ENCODE measurements at regions not wholly inside any gene's neighbourhood (a gene's known extent, or its start where the extent isn't known, plus 50 kb on each side); places are given as distances from the start of the nearest gene placed in this dataset.

- Histone ChIP-seq H4K20me1 (ENCODE audit: insufficient read depth, low read length) (no peaks in the 10 kb centered on the region), H2AK5ac (ENCODE audit: low read depth, low read length) (no peak overlapping the region), H3K9me3 (ENCODE audit: control insufficient read depth, insufficient read depth, low read length) (no peaks in the 10 kb centered on the region), H3K14ac (replicated peaks; ENCODE audit: low read depth, low read length) (no peak overlapping the region), H3K9ac (ENCODE audit: low read depth, low read length) (no peak overlapping the region), H2BK5ac (ENCODE audit: low read depth, low read length, poor library complexity, severe bottlenecking) (no peak overlapping the region), H3K56ac (ENCODE audit: extremely low read depth, insufficient read depth, low read length) (no peak overlapping the region), H3K27me3 (ENCODE audit: control insufficient read depth, insufficient read depth, low read length) (no peaks in the 10 kb centered on the region), H2AK9ac (replicated peaks; ENCODE audit: low read depth, low read length, poor library complexity) (no peak overlapping the region), H3K79me1 (ENCODE audit: low read depth in 1 of 2, low read length in 2 of 2) (no peaks in the 10 kb centered on the region), H4K91ac (ENCODE audit: insufficient read depth, low read depth, low read length) (no peak overlapping the region), H3K27ac (ENCODE audit: insufficient read depth, low read length) (no peak overlapping the region), H3K9me1 (ENCODE audit: insufficient read depth, low read length) (no peaks in the 10 kb centered on the region), H4K8ac (ENCODE audit: low read depth in 2 of 2, low read length in 2 of 2) (no peak overlapping the region), H3K4me2 (ENCODE audit: low read depth, low read length) (no peak overlapping the region), H4K5ac (ENCODE audit: low read depth, low read length) (no peak overlapping the region), H3K4me3 (ENCODE audit: insufficient read depth, low read depth, low read length) (no peak overlapping the region), H3K18ac (ENCODE audit: low read depth, low read length) (no peak overlapping the region), H2BK15ac (ENCODE audit: low read depth, low read length) (no peak overlapping the region), H3K4ac (ENCODE audit: low read depth, low read length) (no peak overlapping the region), H3K23ac (ENCODE audit: low read depth, low read length) (no peak overlapping the region), H2AFZ (replicated peaks; ENCODE audit: low read length, poor library complexity) (no peak overlapping the region), H2BK120ac (ENCODE audit: low read depth, low read length) (no peak overlapping the region), H3K36me3 (ENCODE audit: control insufficient read depth, insufficient read depth, low read length) (no peaks in the 10 kb centered on the region), H2BK20ac (ENCODE audit: low read depth, low read length) (no peak overlapping the region), H3K4me1 (ENCODE audit: control insufficient read depth, insufficient read depth, low read length) (no peaks in the 10 kb centered on the region)
- in situ Hi-C loops (cut with MboI; ENCODE audit: low sequenced_read_pairs) (no loop called here), intact Hi-C loops (cut with micrococcal nuclease) (no loop called here), dilution Hi-C loops (cut with HindIII; ENCODE audit: low sequenced_read_pairs, unreplicated experiment) (no loop called here)
- ChIA-PET POLR2A (ENCODE audit: unreplicated experiment) (no interaction called here), CTCF (interaction anchor here (1.3 kb wide), 1 partner anchor 13 kb away, joined by 3 read pairs; no protein-coding TSS in a partner anchor)
- ATAC-seq (ENCODE audit: low read depth): no peak
- BruUV-seq (replicated peaks): no TSS peak
- TF ChIP-seq ELK1 (IDR thresholded peaks at IDR 0.05; ENCODE audit: borderline replicate concordance, low read depth, low read length) (no peak), USF2 (IDR thresholded peaks at IDR 0.05; ENCODE audit: low read depth, low read length) (no peak), NFE2L2 (IDR thresholded peaks at IDR 0.05; ENCODE audit: low read depth, low read length) (no peak), MAFK (IDR thresholded peaks at IDR 0.05; ENCODE audit: low read depth, low read length) (no peak), RAD21 (IDR thresholded peaks at IDR 0.05; ENCODE audit: low read length) (no peak), BHLHE40 (IDR thresholded peaks at IDR 0.05; ENCODE audit: low read depth, low read length) (no peak), FOS (IDR thresholded peaks at IDR 0.05; ENCODE audit: low read depth, low read length) (no peak), POLR2A (IDR thresholded peaks at IDR 0.05; ENCODE audit: low read depth, low read length) (no peak), MAZ (IDR thresholded peaks at IDR 0.05; ENCODE audit: borderline replicate concordance, low read depth, low read length) (no peak), MXI1 (IDR thresholded peaks at IDR 0.05; ENCODE audit: borderline replicate concordance, low read depth, low read length) (no peak)
- no CpG with 5 or more reads among the region's 3 CpGs for WGBS, 2 experiments (ENCODE audit: extremely low coverage in 2 of 2, insufficient read length in 1 of 2)
- no peak for DNase-seq
Measured at GRCh38 chr12:84696908-84697540, 215.6 kb downstream of the SLC6A15 start.

Measured in IMR-90 (cell line).